ENCODE measurements at regions not wholly inside any gene's neighbourhood (a gene's known extent, or its start where the extent isn't known, plus 50 kb on each side); places are given as distances from the start of the nearest gene placed in this dataset.

- Histone ChIP-seq H3K4me1 (ENCODE audit: control insufficient read depth in 1 of 2, insufficient read depth in 2 of 2, low read length in 2 of 2) (peaks cover 8 to 16% of the 10 kb centered on the region in 2 donors), H3K4me2 (replicated peaks; ENCODE audit: extremely low read depth, low read length, poor library complexity, severe bottlenecking) (no peak overlapping the region), H3K9me3 (replicated peaks in 1 of 2; ENCODE audit: control insufficient read depth in 1 of 2, insufficient read depth in 1 of 2, low read length in 2 of 2) (peaks cover 0 to 5% of the 10 kb centered on the region in 2 donors), H3K9ac (ENCODE audit: insufficient read depth, low read length, poor library complexity, severe bottlenecking) (no peak overlapping the region), H3K27me3 (ENCODE audit: control insufficient read depth in 2 of 2, insufficient read depth in 2 of 2, low read length in 2 of 2) (peaks cover 28 to 29% of the 10 kb centered on the region in 2 donors), H2AFZ (ENCODE audit: insufficient read depth, low read depth, low read length, poor library complexity, severe bottlenecking) (no peak overlapping the region), H3K79me2 (ENCODE audit: insufficient read depth, low read length) (no peaks in the 10 kb centered on the region), H3K4me3 (replicated peaks in 1 of 3; ENCODE audit: low read depth in 2 of 3, low read length in 3 of 3) (no peak overlapping the region), H4K20me1 (ENCODE audit: insufficient read depth, low read length) (no peaks in the 10 kb centered on the region), H3K36me3 (replicated peaks in 1 of 2; ENCODE audit: control insufficient read depth in 1 of 2, insufficient read depth in 2 of 2, low read length in 2 of 2) (no peaks in the 10 kb centered on the region), H3K27ac (ENCODE audit: low read depth in 1 of 2, low read length in 2 of 2) (no peak overlapping the region)
- intact Hi-C loops (cut with micrococcal nuclease), result no loop called here
- 83% methylated on average over 1 of the region's 4 CpGs for WGBS (ENCODE audit: insufficient coverage)
- no peaks in the 10 kb centered on the region for H3K36me3 Mint-ChIP-seq
- peaks cover 0 to 5% (median 0%) of the 10 kb centered on the region in 7 donors for H3K9me3 Mint-ChIP-seq
- no peak overlapping the region for H3K4me3 Mint-ChIP-seq
- H3K4me1 Mint-ChIP-seq, result peaks cover 14% of the 10 kb centered on the region
- DNase-seq, result no peak
- H3K27me3 Mint-ChIP-seq (ENCODE audit: low read depth in 3 of 3), result peaks cover 41 to 47% (median 47%) of the 10 kb centered on the region in 3 donors
- TF ChIP-seq CTCF (IDR thresholded peaks at IDR 0.05), result no peak
- no peak overlapping the region for H3K27ac Mint-ChIP-seq
Observed at GRCh38 chr21:31553926-31554325, 105.6 kb upstream of the SOD1 start.

- no peak overlapping the region for H3K9ac ChIP-seq (ENCODE audit: insufficient read depth, low read length, poor library complexity, severe bottlenecking)
- no peak for TF ChIP-seq CTCF (IDR thresholded peaks at IDR 0.05)
- H3K4me2 ChIP-seq (replicated peaks; ENCODE audit: extremely low read depth, low read length, poor library complexity, severe bottlenecking), result no peak overlapping the region
- Mint-ChIP-seq H3K4me3 (no peak overlapping the region), H3K27me3 (ENCODE audit: low read depth in 3 of 3) (peaks cover 40 to 45% (median 45%) of the 10 kb centered on the region in 3 donors), H3K4me1 (peaks cover 12% of the 10 kb centered on the region), H3K9me3 (peaks cover 0 to 5% (median 0%) of the 10 kb centered on the region in 7 donors), H3K36me3 (no peaks in the 10 kb centered on the region), H3K27ac (no peak overlapping the region)
- H3K4me1 ChIP-seq (ENCODE audit: control insufficient read depth in 1 of 2, insufficient read depth in 2 of 2, low read length in 2 of 2), result peaks cover 6 to 12% of the 10 kb centered on the region in 2 donors
- H3K36me3 ChIP-seq (replicated peaks in 1 of 2; ENCODE audit: control insufficient read depth in 1 of 2, insufficient read depth in 2 of 2, low read length in 2 of 2), result no peaks in the 10 kb centered on the region
- 96% methylated on average over 4 of the region's 5 CpGs for WGBS (ENCODE audit: insufficient coverage)
- no peak overlapping the region for H2AFZ ChIP-seq (ENCODE audit: insufficient read depth, low read depth, low read length, poor library complexity, severe bottlenecking)
- intact Hi-C loops (cut with micrococcal nuclease), result no loop called here
- H3K9me3 ChIP-seq (replicated peaks in 1 of 2; ENCODE audit: control insufficient read depth in 1 of 2, insufficient read depth in 1 of 2, low read length in 2 of 2), result peaks cover 0 to 5% of the 10 kb centered on the region in 2 donors
- no peak overlapping the region for H3K27ac ChIP-seq (ENCODE audit: low read depth in 1 of 2, low read length in 2 of 2)
- H3K4me3 ChIP-seq (replicated peaks in 1 of 3; ENCODE audit: low read depth in 2 of 3, low read length in 3 of 3), result no peak overlapping the region
- H3K79me2 ChIP-seq (ENCODE audit: insufficient read depth, low read length), result no peaks in the 10 kb centered on the region
- H4K20me1 ChIP-seq (ENCODE audit: insufficient read depth, low read length), result no peaks in the 10 kb centered on the region
- peaks cover 25 to 26% of the 10 kb centered on the region in 2 donors for H3K27me3 ChIP-seq (ENCODE audit: control insufficient read depth in 2 of 2, insufficient read depth in 2 of 2, low read length in 2 of 2)
- no peak for DNase-seq
Observed at GRCh38 chr21:31553461-31553860, 106.0 kb upstream of the SOD1 start.

All from CD14-positive monocyte (primary cell).